ENCODE measurements at regions not wholly inside any gene's neighbourhood (a gene's known extent, or its start where the extent isn't known, plus 50 kb on each side); places are given as distances from the start of the nearest gene placed in this dataset.

GRCh38 chr13:21894703-21895699 lies 224.1 kb downstream of the FGF9 start:
- no peak overlapping the region for H3K4me3 ChIP-seq (replicated peaks in 1 of 2; ENCODE audit: low read depth in 2 of 2, low read length in 2 of 2)
- no peak for DNase-seq (ENCODE audit: low read depth in 2 of 2)
- no peak for TF ChIP-seq CTCF (IDR thresholded peaks at IDR 0.05; ENCODE audit: low read depth, low read length)

GRCh38 chr13:21895779-21896178 lies 224.9 kb downstream of the FGF9 start:
- no peak overlapping the region for H3K4me3 ChIP-seq (replicated peaks in 1 of 2; ENCODE audit: low read depth in 2 of 2, low read length in 2 of 2)
- no peak for TF ChIP-seq CTCF (IDR thresholded peaks at IDR 0.05; ENCODE audit: low read depth, low read length)
- DNase-seq (ENCODE audit: low read depth in 2 of 2): no peak

GRCh38 chr13:21897161-21897560 lies 226.3 kb downstream of the FGF9 start:
- DNase-seq (ENCODE audit: low read depth in 2 of 2): no peak
- no peak for TF ChIP-seq CTCF (IDR thresholded peaks at IDR 0.05; ENCODE audit: low read depth, low read length)
- no peak overlapping the region for H3K4me3 ChIP-seq (replicated peaks in 1 of 2; ENCODE audit: low read depth in 2 of 2, low read length in 2 of 2)

DNA sequence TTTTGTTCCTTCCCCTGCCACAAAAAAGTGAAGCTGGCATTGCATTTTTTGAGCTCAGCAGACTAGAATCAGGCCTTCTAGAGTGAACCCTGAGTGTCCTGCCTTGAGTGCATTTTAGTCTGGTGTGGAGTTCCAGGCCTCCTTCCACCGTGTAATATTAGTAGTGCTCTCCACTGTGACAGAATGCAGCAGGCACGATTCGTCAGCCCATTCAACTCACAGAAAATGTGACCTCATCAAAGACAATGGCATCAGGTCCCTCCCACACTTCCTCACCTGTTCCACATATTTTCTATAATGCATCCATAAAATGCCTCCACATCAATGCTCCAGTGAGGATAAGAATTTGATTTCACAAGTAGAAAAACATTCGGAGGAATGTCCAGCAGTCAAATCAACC lies 227.6 kb downstream of the FGF9 start:
- no peak for DNase-seq (ENCODE audit: low read depth in 2 of 2)
- no peak overlapping the region for H3K4me3 ChIP-seq (replicated peaks in 1 of 2; ENCODE audit: low read depth in 2 of 2, low read length in 2 of 2)
- no peak for TF ChIP-seq CTCF (IDR thresholded peaks at IDR 0.05; ENCODE audit: low read depth, low read length)

DNA sequence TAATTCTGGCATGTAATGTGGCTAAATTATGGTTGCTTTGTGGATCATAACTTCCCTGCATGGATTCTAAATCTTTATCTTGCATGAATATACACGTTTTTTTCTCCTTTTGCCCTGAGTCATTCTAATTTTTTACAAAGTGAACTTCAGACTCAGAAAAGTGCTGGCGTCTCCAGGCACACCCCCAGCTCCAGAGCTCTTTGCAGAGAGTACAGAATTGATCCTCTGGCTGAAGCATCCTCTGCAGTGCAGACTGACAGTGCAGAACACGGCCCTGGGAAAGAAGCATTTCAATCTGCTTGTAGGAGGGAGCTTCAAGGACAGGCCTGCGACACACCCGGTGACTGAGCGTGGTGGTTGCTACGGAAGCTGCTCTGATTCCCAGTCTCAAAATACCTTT lies 228.1 kb downstream of the FGF9 start:
- H3K4me3 ChIP-seq (replicated peaks in 1 of 2; ENCODE audit: low read depth in 2 of 2, low read length in 2 of 2): no peak overlapping the region
- no peak for DNase-seq (ENCODE audit: low read depth in 2 of 2)
- TF ChIP-seq CTCF (IDR thresholded peaks at IDR 0.05; ENCODE audit: low read depth, low read length): no peak

DNA sequence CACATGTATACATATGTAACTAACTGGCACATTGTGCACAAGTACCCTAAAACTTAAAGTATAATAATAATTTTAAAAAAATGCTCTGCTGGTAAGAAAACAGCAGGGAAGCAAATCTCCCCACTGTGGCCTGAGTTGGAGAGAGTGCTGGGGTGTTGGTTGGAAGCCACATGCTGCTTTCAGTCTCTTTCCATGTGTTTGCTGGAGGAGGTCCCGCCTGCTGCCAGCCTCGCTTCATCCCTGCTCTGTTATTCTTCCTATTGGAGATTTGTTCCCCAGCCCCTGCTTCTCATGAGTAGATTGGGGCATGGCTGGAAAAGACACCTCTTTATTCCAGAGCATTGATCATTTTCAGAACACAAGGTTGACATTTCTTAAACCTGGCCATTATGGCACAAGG lies 230.5 kb downstream of the FGF9 start:
- no peak overlapping the region for H3K4me3 ChIP-seq (replicated peaks in 1 of 2; ENCODE audit: low read depth in 2 of 2, low read length in 2 of 2)
- no peak for DNase-seq (ENCODE audit: low read depth in 2 of 2)
- TF ChIP-seq CTCF (IDR thresholded peaks at IDR 0.05; ENCODE audit: low read depth, low read length): no peak
